K562 (cell line): ENCODE measurements at regions not wholly inside any gene's neighbourhood (a gene's known extent, or its start where the extent isn't known, plus 50 kb on each side); places are given as distances from the start of the nearest gene placed in this dataset.

Experiments used
- ATAC-seq: fragments of 200-7000 bp; cut with Tn5 transposase; 3 replicates; pipeline ENCODE4 v1.9.1; 2020; ENCODE audit warnings: moderate library complexity
- BruUV-seq: library from RNA; stranded (reverse); fragments of 400-500 nt; replicated peaks from 2 replicates; lab custom pipeline; 2021; lab: Mats Ljungman, UMichigan
- CTCF ChIA-PET: fragments of 300-600 bp; formaldehyde crosslinking; extraction: SDS; loops from one replicate; lab custom pipeline; 2021; ENCODE audit warnings: low intra/inter-chr PET ratio; lab: Yijun Ruan, JAX
- POLR2A ChIA-PET: fragments of 300-600, 350-650 bp; sonication (Branson Sonifier 250); formaldehyde crosslinking; extraction: SDS; loops from one replicate; lab custom pipeline; 2021; ENCODE audit warnings: antibody characterized with exemption, inconsistent platforms; lab: Yijun Ruan, JAX
- DNase-seq, 4 experiments: peaks; one replicate each; pipeline versions ENCODE4 v3.0.0 to v3.0.0-alpha.2; 2011 to 2018; ENCODE audit warnings: low spot score in 3 of 4, mixed read lengths in 3 of 4; ENCODE audit errors: extremely low read depth in 1 of 4
- FAIRE-seq: peaks from 2 replicates; lab custom pipeline; 2011; peaks lifted over from hg19 to GRCh38; lab: Jason Lieb, UNC
- H2AFZ ChIP-seq: 2 replicates; pipeline ENCODE4 v1.6.0; 2011; ENCODE audit warnings: low read depth, low read length, control low read depth, inconsistent platforms
- H3K27ac ChIP-seq: fragments of 200-600 bp; 3 replicates; pipeline ENCODE4 v1.8.0; 2011; ENCODE audit warnings: low read depth, mild to moderate bottlenecking, control low read depth, inconsistent platforms, low read length, moderate library complexity, mixed read lengths; ENCODE audit errors: extremely low read depth
- H3K27me3 ChIP-seq, 2 experiments: fragments of 300-600 bp in 1 of 2; 2 replicates in 1 of 2; 3 replicates in 1 of 2; pipeline versions ENCODE4 v1.6.0 to v1.8.0; 2011; ENCODE audit warnings: inconsistent platforms in 2 of 2, low read length in 2 of 2, mild to moderate bottlenecking in 1 of 2, mixed read lengths in 1 of 2, moderate library complexity in 1 of 2; ENCODE audit not compliant: control insufficient read depth in 2 of 2, insufficient read depth in 2 of 2
- H3K36me3 ChIP-seq: fragments of 300-600 bp; 3 replicates; pipeline ENCODE4 v1.8.0; 2011; ENCODE audit warnings: mild to moderate bottlenecking, low read length, inconsistent platforms; ENCODE audit not compliant: control insufficient read depth, insufficient read depth
- H3K4me1 ChIP-seq, 2 experiments: fragments of 200-600 bp in 1 of 2; replicated peaks in 1 of 2; 2 replicates in 1 of 2; 3 replicates in 1 of 2; pipeline versions ENCODE4 v1.5.1 to v1.8.0; 2011; ENCODE audit warnings: inconsistent platforms in 2 of 2, low read length in 2 of 2, mild to moderate bottlenecking in 1 of 2, mixed read lengths in 1 of 2, moderate library complexity in 1 of 2; ENCODE audit not compliant: control insufficient read depth in 2 of 2, insufficient read depth in 2 of 2
- H3K4me2 ChIP-seq: 2 replicates; pipeline ENCODE4 v1.6.1; 2011; ENCODE audit warnings: low read length, control low read depth, inconsistent platforms, mixed read lengths; ENCODE audit not compliant: insufficient read depth
- H3K4me3 ChIP-seq: fragments of 200-600 bp; sonication (generic), shearing (Covaris generic); 2 replicates; pipeline ENCODE4 v1.5.1; 2016; ENCODE audit warnings: control low read depth, inconsistent platforms
- H3K79me2 ChIP-seq: fragments of 200-600 bp; 3 replicates; pipeline ENCODE4 v1.8.0; 2011; ENCODE audit warnings: low read length, inconsistent platforms; ENCODE audit not compliant: control insufficient read depth, insufficient read depth
- H3K9ac ChIP-seq, 2 experiments: 2 replicates each; pipeline versions ENCODE4 v1.6.0 to v1.6.1; 2011; ENCODE audit warnings: low read depth in 2 of 2, low read length in 2 of 2, control low read depth in 1 of 2, inconsistent platforms in 1 of 2, mild to moderate bottlenecking in 1 of 2, mixed read lengths in 1 of 2; ENCODE audit not compliant: insufficient read depth in 1 of 2
- H3K9me1 ChIP-seq: one replicate; pipeline ENCODE4 v1.6.0; 2011; ENCODE audit warnings: inconsistent platforms, mild to moderate bottlenecking, low read length, moderate library complexity; ENCODE audit not compliant: control insufficient read depth, insufficient read depth
- H3K9me3 ChIP-seq: replicated peaks from 2 replicates; pipeline ENCODE4 v1.5.1; 2011; ENCODE audit warnings: low read depth, low read length, inconsistent platforms; ENCODE audit not compliant: control insufficient read depth, insufficient read depth
- H4K20me1 ChIP-seq: replicated peaks from 2 replicates; pipeline ENCODE4 v1.6.1; 2011; ENCODE audit warnings: low read length, inconsistent platforms, mixed read lengths; ENCODE audit not compliant: control insufficient read depth, insufficient read depth
- CREM ChIP-seq: IDR thresholded peaks from 2 replicates; pipeline ENCODE4 v1.6.1; 2014; ENCODE audit warnings: antibody characterized with exemption, low read depth
- ETV6 ChIP-seq, 3 experiments: fragments of 150-350 bp in 1 of 3; sonication (generic) in 1 of 3; formaldehyde crosslinking in 1 of 3; IDR thresholded peaks; 2 replicates each; pipeline versions ENCODE4 v1.6.1 to v1.8.0; 2014 to 2022; ENCODE audit warnings: borderline replicate concordance in 2 of 3, low read depth in 2 of 3, antibody characterized with exemption in 1 of 3, low read length in 1 of 3, mild to moderate bottlenecking in 1 of 3, missing genetic modification reagents in 1 of 3
- PHB ChIP-seq: fragments of 250-450 bp; sonication (Bioruptor Pico); IDR thresholded peaks from 2 replicates; pipeline ENCODE4 v1.5.0; 2021
- PYGO2 ChIP-seq: fragments of 450-650 bp; IDR thresholded peaks from 2 replicates; pipeline ENCODE4 v1.6.1; 2016; ENCODE audit warnings: mild to moderate bottlenecking, missing genetic modification characterization, moderate library complexity, missing compliant biosample characterization
- RHOXF2B ChIP-seq: fragments of 250-450 bp; sonication (Bioruptor Pico); conservative IDR thresholded peaks from 2 replicates; pipeline ENCODE4 v1.5.1; 2021
- SMAD4 ChIP-seq: fragments of 250-450 bp; sonication (Bioruptor Pico); conservative IDR thresholded peaks from 2 replicates; pipeline ENCODE4 v1.8.0; 2021; ENCODE audit warnings: inconsistent platforms, mild to moderate bottlenecking, moderate library complexity
- TEAD1 ChIP-seq, 2 experiments: fragments of 450-650 bp in 1 of 2; sonication (generic) in 1 of 2; formaldehyde crosslinking; IDR thresholded peaks; 2 replicates each; pipeline versions ENCODE4 v1.4.0 to v1.8.0; 2020 to 2022; ENCODE audit warnings: mild to moderate bottlenecking in 2 of 2, missing genetic modification reagents in 1 of 2
- ZNF197 ChIP-seq: fragments of 200-800 bp; sonication (Bioruptor generic); IDR thresholded peaks from 2 replicates; pipeline ENCODE4 v1.6.1; 2016; ENCODE audit warnings: low read depth, missing genetic modification characterization, missing compliant biosample characterization
- ZNF239 ChIP-seq: fragments of 250-450 bp; sonication (Bioruptor Pico); IDR thresholded peaks from 2 replicates; pipeline ENCODE4 v1.4.0; 2020; ENCODE audit warnings: mild to moderate bottlenecking
- WGBS: fragments of 100-300 bp; shearing (Covaris generic); methylation state at CpG from one replicate; pipeline ENCODE4 v1.1.6; 2016; ENCODE audit warnings: low coverage, mixed read lengths; ENCODE audit not compliant: insufficient coverage; ENCODE audit errors: missing lambda C conversion rate; 5-methylcytosine and 5-hydroxymethylcytosine counted together
- in situ Hi-C: fragments of 300-500 bp; cut with MboI; formaldehyde crosslinking; loops from 4 replicates; pipeline ENCODE4 v1.15.0; 2018; ENCODE audit warnings: inconsistent platforms, mixed read lengths
- intact Hi-C: fragments of 100-400 bp; cut with micrococcal nuclease; formaldehyde crosslinking; loops from 2 replicates; pipeline ENCODE4 v1.14.2; 2022
- TF ChIP-seq, protein P1 (sequence below): sonication (generic); formaldehyde crosslinking; IDR thresholded peaks from 2 replicates; pipeline ENCODE4 v1.4.0; 2020; ENCODE audit warnings: mild to moderate bottlenecking, missing genetic modification reagents
- TF ChIP-seq, protein P2 (sequence below): fragments of 450-650 bp; formaldehyde crosslinking; IDR thresholded peaks from 2 replicates; pipeline ENCODE4 v1.4.0; 2022; ENCODE audit warnings: missing genetic modification characterization

DNA sequence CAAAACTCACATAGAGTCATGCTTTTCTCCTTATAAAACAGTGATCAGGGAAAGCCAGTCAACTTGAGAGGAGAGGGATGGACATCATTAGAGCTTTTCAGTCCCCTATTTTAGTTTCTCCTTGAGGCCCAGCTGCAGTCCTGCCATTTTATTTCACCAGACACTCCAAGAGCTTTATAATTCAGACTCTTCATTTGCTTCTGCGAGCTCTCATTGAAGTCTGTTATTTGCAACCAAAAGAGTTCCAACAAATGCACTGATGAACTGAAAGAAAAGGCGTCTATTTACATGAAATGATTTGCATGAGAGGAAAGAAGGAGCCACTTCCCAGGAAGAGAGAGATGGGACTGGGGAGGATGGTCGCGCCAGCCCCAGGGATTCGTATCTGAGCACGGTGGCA is 86.8 kb downstream of the NDUFA12 start:
- Histone ChIP-seq H3K9ac (no peak overlapping the region), H3K36me3 (no peaks in the 10 kb centered on the region), H3K4me1 (no peaks in the 10 kb centered on the region), H3K4me2 (no peak overlapping the region), H4K20me1 (no peaks in the 10 kb centered on the region), H3K9me1 (no peaks in the 10 kb centered on the region), H3K27ac (no peak overlapping the region), H2AFZ (no peak overlapping the region), H3K27me3 (peaks cover 18 to 23% of the 10 kb centered on the region in 2 experiments), H3K4me3 (no peak overlapping the region), H3K79me2 (no peaks in the 10 kb centered on the region), H3K9me3 (no peaks in the 10 kb centered on the region)
- no peak for DNase-seq
- no TSS peak for BruUV-seq
- ATAC-seq, result no peak
- intact Hi-C loops (no loop called here), in situ Hi-C loops (no loop called here)
- CTCF ChIA-PET, result no interaction called here
- no peak for FAIRE-seq
- WGBS, result 4% methylated on average over 6 of the region's 6 CpGs
- POLR2A ChIA-PET, result no interaction called here
- TF ChIP-seq PHB (CRISPR knock-in tag), result no peak
- no peak for TF ChIP-seq PYGO2 (tag)
- TF ChIP-seq ZNF239 (CRISPR knock-in tag), result no peak
- TF ChIP-seq SMAD4 (CRISPR knock-in tag), result no peak
- no peak for TF ChIP-seq RHOXF2B
- no peak for TF ChIP-seq ETV6 (IDR thresholded peaks at IDR 0.05; ENCODE audit: borderline replicate concordance in 1 of 2, low read depth in 2 of 2, low read length in 1 of 2)
- no peak for TF ChIP-seq ETV6 (CRISPR knock-in tag; IDR thresholded peaks at IDR 0.05; ENCODE audit: borderline replicate concordance)
- TF ChIP-seq, protein P1, sequence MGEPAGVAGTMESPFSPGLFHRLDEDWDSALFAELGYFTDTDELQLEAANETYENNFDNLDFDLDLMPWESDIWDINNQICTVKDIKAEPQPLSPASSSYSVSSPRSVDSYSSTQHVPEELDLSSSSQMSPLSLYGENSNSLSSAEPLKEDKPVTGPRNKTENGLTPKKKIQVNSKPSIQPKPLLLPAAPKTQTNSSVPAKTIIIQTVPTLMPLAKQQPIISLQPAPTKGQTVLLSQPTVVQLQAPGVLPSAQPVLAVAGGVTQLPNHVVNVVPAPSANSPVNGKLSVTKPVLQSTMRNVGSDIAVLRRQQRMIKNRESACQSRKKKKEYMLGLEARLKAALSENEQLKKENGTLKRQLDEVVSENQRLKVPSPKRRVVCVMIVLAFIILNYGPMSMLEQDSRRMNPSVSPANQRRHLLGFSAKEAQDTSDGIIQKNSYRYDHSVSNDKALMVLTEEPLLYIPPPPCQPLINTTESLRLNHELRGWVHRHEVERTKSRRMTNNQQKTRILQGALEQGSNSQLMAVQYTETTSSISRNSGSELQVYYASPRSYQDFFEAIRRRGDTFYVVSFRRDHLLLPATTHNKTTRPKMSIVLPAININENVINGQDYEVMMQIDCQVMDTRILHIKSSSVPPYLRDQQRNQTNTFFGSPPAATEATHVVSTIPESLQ (CRISPR knock-in tag), result no peak
- TF ChIP-seq, protein P2, sequence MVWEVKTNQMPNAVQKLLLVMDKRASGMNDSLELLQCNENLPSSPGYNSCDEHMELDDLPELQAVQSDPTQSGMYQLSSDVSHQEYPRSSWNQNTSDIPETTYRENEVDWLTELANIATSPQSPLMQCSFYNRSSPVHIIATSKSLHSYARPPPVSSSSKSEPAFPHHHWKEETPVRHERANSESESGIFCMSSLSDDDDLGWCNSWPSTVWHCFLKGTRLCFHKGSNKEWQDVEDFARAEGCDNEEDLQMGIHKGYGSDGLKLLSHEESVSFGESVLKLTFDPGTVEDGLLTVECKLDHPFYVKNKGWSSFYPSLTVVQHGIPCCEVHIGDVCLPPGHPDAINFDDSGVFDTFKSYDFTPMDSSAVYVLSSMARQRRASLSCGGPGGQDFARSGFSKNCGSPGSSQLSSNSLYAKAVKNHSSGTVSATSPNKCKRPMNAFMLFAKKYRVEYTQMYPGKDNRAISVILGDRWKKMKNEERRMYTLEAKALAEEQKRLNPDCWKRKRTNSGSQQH (CRISPR knock-in tag), result no peak
- TF ChIP-seq ZNF197 (CRISPR knock-in tag), result no peak
- no peak for TF ChIP-seq CREM
- TF ChIP-seq TEAD1 (CRISPR knock-in tag; IDR thresholded peaks at IDR 0.05), result no peak
